ENCODE measurements at regions not wholly inside any gene's neighbourhood (a gene's known extent, or its start where the extent isn't known, plus 50 kb on each side); places are given as distances from the start of the nearest gene placed in this dataset.

GRCh38 chr6:144434308-144434990 lies 149.3 kb downstream of the UTRN start (continued):
- no peak for TF ChIP-seq REST (IDR thresholded peaks at IDR 0.05; ENCODE audit: unreplicated experiment)

GRCh38 chr6:144435602-144436426 lies 150.7 kb downstream of the UTRN start:
- H3K27ac Mint-ChIP-seq, result no peak overlapping the region
- no peaks in the 10 kb centered on the region for H3K4me1 ChIP-seq (ENCODE audit: insufficient read depth)
- ATAC-seq (no peak), DNase-seq (ENCODE audit: low spot score) (no peak)
- peaks cover 3% of the 10 kb centered on the region for H3K27me3 Mint-ChIP-seq (ENCODE audit: insufficient read depth, low read depth, poor library complexity)
- H3K36me3 ChIP-seq (ENCODE audit: insufficient read depth), result peaks cover 43% of the 10 kb centered on the region
- peaks cover 33% of the 10 kb centered on the region for H3K9me3 Mint-ChIP-seq
- peaks cover 77% of the 10 kb centered on the region for H3K36me3 Mint-ChIP-seq (ENCODE audit: low read depth)
- no peak overlapping the region for H3K27ac ChIP-seq (ENCODE audit: low read depth)
- no peaks in the 10 kb centered on the region for H3K4me1 Mint-ChIP-seq
- no peaks in the 10 kb centered on the region for H3K79me2 ChIP-seq (replicated peaks; ENCODE audit: insufficient read depth)
- H4K20me1 ChIP-seq (replicated peaks; ENCODE audit: insufficient read depth), result no peaks in the 10 kb centered on the region; the same call in 1 of the 2 replicates
- H3K27me3 ChIP-seq (ENCODE audit: insufficient read depth), result no peaks in the 10 kb centered on the region
- H3K4me3 ChIP-seq, result no peak overlapping the region
- no peak overlapping the region for H3K4me3 Mint-ChIP-seq
- no peak overlapping the region for H3K4me2 ChIP-seq
- H3F3A ChIP-seq (replicated peaks; ENCODE audit: low read depth), result no peaks in the 10 kb centered on the region
- no peaks in the 10 kb centered on the region for H3K9me2 ChIP-seq (ENCODE audit: insufficient read depth)
- H2AFZ ChIP-seq, result no peak overlapping the region
- TF ChIP-seq ETS1 (IDR thresholded peaks at IDR 0.05) (no peak), CTCF (conservative IDR thresholded peaks at IDR 0.05; ENCODE audit: low read depth in 2 of 2) (no peak), CREB1 (CRISPR knock-in tag; IDR thresholded peaks at IDR 0.05; ENCODE audit: low read depth) (no peak), EZH2phosphoT487 (IDR thresholded peaks at IDR 0.05; ENCODE audit: unreplicated experiment) (no peak), JUNB (IDR thresholded peaks at IDR 0.05; ENCODE audit: unreplicated experiment) (no peak), NANOG (IDR thresholded peaks at IDR 0.05; ENCODE audit: borderline replicate concordance) (no peak), ZNF114 (CRISPR knock-in tag; IDR thresholded peaks at IDR 0.05) (no peak), STAT1 (IDR thresholded peaks at IDR 0.05; ENCODE audit: unreplicated experiment) (no peak), REST (IDR thresholded peaks at IDR 0.05; ENCODE audit: unreplicated experiment) (no peak), ZNF331 (CRISPR knock-in tag; IDR thresholded peaks at IDR 0.05; ENCODE audit: low read depth) (no peak), POLR2AphosphoS5 (IDR thresholded peaks at IDR 0.05; ENCODE audit: low read depth) (no peak)

All from GM23338 (cell line).